ENCODE measurements at regions not wholly inside any gene's neighbourhood (a gene's known extent, or its start where the extent isn't known, plus 50 kb on each side); places are given as distances from the start of the nearest gene placed in this dataset.

GRCh38 chr6:113011801-113012200 lies 664.7 kb downstream of the RFPL4B start:
- Histone ChIP-seq H3K27ac (no peak overlapping the region), H3K36me3 (no peaks in the 10 kb centered on the region), H3K9me3 (no peaks in the 10 kb centered on the region), H3K4me3 (no peak overlapping the region), H3K4me1 (no peaks in the 10 kb centered on the region), H3K27me3 (no peaks in the 10 kb centered on the region)
- 62 to 63% methylated on average over 5 of the region's 5 CpGs for WGBS, 2 donors
- ATAC-seq (ENCODE audit: low FRiP score in 2 of 2) (no peak), DNase-seq (no peak)
- no peak for TF ChIP-seq POLR2AphosphoS5 (IDR thresholded peaks at IDR 0.05)
- TF ChIP-seq CTCF (IDR thresholded peaks at IDR 0.05): no peak
- no peak for TF ChIP-seq EP300 (IDR thresholded peaks at IDR 0.05)
- TF ChIP-seq POLR2A (IDR thresholded peaks at IDR 0.05): no peak

- H3K9me3 ChIP-seq: no peaks in the 10 kb centered on the region
- TF ChIP-seq EP300 (IDR thresholded peaks at IDR 0.05): no peak
- no peak for TF ChIP-seq CTCF (IDR thresholded peaks at IDR 0.05)
- no peak for TF ChIP-seq POLR2AphosphoS5 (IDR thresholded peaks at IDR 0.05)
- ATAC-seq (ENCODE audit: low FRiP score in 2 of 2) (peak in 1 of 2 donors; percentile 61), DNase-seq (no peak)
- WGBS, 2 donors: 56 to 62% methylated on average over 8 of the region's 8 CpGs
- H3K4me1 ChIP-seq: peaks cover 0 to 4% (median 0%) of the 10 kb centered on the region in 4 donors
- no peaks in the 10 kb centered on the region for H3K27me3 ChIP-seq
- H3K36me3 ChIP-seq: no peaks in the 10 kb centered on the region
- H3K27ac ChIP-seq: no peak overlapping the region
- no peak overlapping the region for H3K4me3 ChIP-seq
These were observed 668.1 kb downstream of the RFPL4B start for GRCh38 chr6:113015249-113015648.

GRCh38 chr6:113017353-113017752 lies 670.2 kb downstream of the RFPL4B start:
- no peak for ATAC-seq (ENCODE audit: low FRiP score in 2 of 2)
- no peak for TF ChIP-seq POLR2A (IDR thresholded peaks at IDR 0.05)
- TF ChIP-seq EP300 (IDR thresholded peaks at IDR 0.05): no peak
- no peak for TF ChIP-seq POLR2AphosphoS5 (IDR thresholded peaks at IDR 0.05)
- TF ChIP-seq CTCF (IDR thresholded peaks at IDR 0.05): no peak
- WGBS, 2 donors: 84 to 96% methylated on average over 2 of the region's 2 CpGs
- Histone ChIP-seq H3K4me3 (no peak overlapping the region), H3K27ac (no peak overlapping the region), H3K9me3 (no peaks in the 10 kb centered on the region), H3K27me3 (no peaks in the 10 kb centered on the region), H3K36me3 (no peaks in the 10 kb centered on the region), H3K4me1 (peaks cover 0 to 4% (median 0%) of the 10 kb centered on the region in 4 donors)
- DNase-seq: no peak

- peak overlapping the region in 2 of 4 donors; percentile 12 to 49 for H3K27ac ChIP-seq
- no peaks in the 10 kb centered on the region for H3K36me3 ChIP-seq
- DNase-seq: no peak
These were observed 671.4 kb downstream of the RFPL4B start for GRCh38 chr6:113018351-113019151.

More at GRCh38 chr6:113018351-113019151, 671.4 kb downstream of the RFPL4B start:
- no peaks in the 10 kb centered on the region for H3K9me3 ChIP-seq
- H3K4me3 ChIP-seq: no peak overlapping the region
- H3K4me1 ChIP-seq: peaks cover 0 to 4% (median 0%) of the 10 kb centered on the region in 4 donors
- no peaks in the 10 kb centered on the region for H3K27me3 ChIP-seq
- TF ChIP-seq CTCF (IDR thresholded peaks at IDR 0.05) (no peak), POLR2AphosphoS5 (IDR thresholded peaks at IDR 0.05) (peak in 1 of 2 donors; percentile 3), EP300 (IDR thresholded peaks at IDR 0.05) (no peak)
- WGBS, 2 donors: 57 to 69% methylated on average over 5 of the region's 5 CpGs
- peak in 1 of 2 donors; percentile 92 for ATAC-seq (ENCODE audit: low FRiP score in 2 of 2)
